HG02623 (cell line): ENCODE measurements at regions not wholly inside any gene's neighbourhood (a gene's known extent, or its start where the extent isn't known, plus 50 kb on each side); places are given as distances from the start of the nearest gene placed in this dataset.

ENCODE experiments used
- ATAC-seq: cut with Tn5 transposase; IDR thresholded peaks from one replicate; pipeline ENCODE4 v1.9.1; 2021; ENCODE audit warnings: moderate library complexity; ENCODE audit not compliant: unreplicated experiment

- no peak for ATAC-seq
Measured at GRCh38 chr5:123755653-123756317, 243.8 kb downstream of the CSNK1G3 start.

- ATAC-seq, result no peak
Measured at GRCh38 chr5:123754908-123755307, 242.9 kb downstream of the CSNK1G3 start.

DNA sequence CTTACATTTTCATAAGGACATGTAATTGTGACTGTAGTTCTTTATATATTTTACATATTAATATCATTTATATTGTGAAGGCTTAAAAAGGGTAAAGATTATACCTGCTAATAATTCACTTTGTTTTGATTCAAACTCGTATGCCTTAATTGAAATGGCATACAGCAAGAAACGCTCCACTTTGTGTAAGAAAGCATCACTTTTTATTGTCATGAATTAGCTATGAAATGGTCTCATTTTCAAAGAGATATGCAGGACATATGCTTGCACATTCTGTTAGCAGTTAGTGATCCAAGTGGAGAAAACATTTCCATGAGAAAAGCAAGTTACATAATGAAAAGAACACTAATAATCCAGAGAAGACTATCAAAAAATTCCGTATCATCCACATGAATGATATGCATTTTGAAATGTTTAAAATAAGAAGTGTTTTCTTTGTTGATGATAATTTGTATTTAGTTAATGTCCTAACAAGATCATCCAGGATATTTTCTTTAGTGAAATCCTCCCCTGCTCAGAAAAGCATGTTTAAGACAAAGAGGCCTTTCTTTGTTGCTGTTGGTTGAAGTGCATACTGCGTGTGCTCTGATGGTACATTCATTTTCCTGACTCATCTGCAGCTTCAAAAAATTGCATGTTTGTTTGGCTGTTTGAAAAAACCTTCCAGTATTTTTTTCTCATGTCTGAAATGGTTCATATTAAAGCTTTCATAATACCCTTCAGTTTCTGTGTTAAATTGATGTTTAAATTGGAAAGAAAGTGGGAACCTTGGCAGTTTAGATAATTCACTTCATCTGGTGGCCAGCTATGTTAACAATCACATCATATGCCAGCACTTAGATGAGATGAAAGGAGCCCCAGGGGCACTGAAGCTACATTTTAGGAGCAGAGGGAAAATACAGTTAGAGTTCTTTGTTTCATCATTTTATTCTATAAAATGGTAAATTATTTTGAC lies 242.2 kb downstream of the CSNK1G3 start:
- ATAC-seq, result no peak

- no peak for ATAC-seq
Measured at GRCh38 chr5:123753180-123753936, 241.4 kb downstream of the CSNK1G3 start.

DNA sequence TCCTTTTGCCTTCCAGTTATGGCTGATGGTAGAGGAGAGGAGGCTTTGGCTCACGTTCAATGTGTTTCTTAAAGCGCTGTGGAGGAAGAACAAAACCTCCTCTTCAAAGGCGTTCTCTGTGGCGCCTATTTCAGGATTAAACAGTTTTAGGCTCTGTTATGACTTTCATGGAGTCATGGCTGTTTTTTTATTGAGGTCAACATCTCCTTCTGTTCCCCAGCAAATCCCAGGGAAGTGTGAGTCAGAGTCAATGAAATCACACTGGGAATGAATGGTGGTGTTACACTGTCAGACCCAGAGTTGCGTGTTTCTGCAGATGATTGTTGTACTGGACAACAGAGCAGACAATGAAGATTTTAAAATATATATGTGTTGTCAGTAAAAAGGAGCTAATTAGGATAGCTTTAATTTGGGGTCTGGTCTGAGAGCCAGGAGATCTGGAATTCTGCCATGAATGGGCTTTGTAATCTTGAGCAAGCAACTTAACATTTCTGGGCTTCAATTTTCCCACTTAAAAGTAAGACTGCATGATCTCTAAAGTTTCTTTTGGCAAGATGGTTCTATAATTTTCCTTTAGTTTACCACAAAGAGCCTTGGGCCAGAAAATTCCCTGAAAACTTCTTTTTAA lies 240.7 kb downstream of the CSNK1G3 start:
- ATAC-seq, result no peak

- no peak for ATAC-seq
Measured at GRCh38 chr5:123751670-123752069, 239.7 kb downstream of the CSNK1G3 start.

GRCh38 chr5:123748239-123748638 lies 236.3 kb downstream of the CSNK1G3 start:
- ATAC-seq, result no peak

GRCh38 chr5:123746683-123747360 lies 234.8 kb downstream of the CSNK1G3 start:
- ATAC-seq, result no peak

- ATAC-seq, result no peak
Measured at GRCh38 chr5:123743990-123744583, 232.1 kb downstream of the CSNK1G3 start.

DNA sequence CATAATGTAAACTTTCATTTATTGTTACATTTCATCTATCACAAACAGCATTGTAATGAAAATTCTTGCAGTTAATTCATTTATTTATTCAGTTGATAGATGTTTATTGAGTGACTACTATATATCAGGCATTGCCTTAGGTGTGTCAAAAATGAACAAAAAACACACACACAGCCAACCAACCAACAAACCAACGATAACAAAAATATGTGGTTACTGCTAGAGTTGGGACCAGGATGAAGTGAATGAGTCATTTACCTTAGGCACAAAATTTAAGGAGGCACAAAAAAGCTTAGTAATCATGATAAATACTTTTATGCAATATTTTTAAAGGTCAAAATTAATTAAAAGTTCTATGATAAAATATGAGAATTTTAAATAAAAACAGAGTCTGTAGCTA lies 223.4 kb downstream of the CSNK1G3 start:
- no peak for ATAC-seq

- no peak for ATAC-seq
Measured at GRCh38 chr5:123732257-123732656, 220.3 kb downstream of the CSNK1G3 start.

DNA sequence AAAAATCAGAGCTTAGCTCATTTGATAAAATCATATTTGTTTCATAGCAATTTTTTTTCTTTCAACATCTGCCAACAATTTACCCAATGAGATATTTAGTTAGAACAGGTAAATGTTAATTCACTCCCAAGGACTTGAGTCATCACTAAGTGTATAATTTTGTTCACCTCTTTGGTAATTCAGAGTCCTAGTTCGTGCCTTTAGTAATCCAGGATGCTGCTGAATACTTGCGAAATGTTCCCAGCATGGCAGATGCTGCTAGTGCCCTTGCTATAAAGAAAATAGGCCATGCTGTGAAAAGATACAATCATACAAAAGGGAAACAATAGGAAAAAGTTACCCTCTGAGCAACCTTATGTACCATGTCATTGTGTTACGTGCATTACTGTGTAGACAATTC lies 210.5 kb downstream of the CSNK1G3 start:
- ATAC-seq, result no peak

- no peak for ATAC-seq
Measured at GRCh38 chr5:123721675-123722276, 209.8 kb downstream of the CSNK1G3 start.

DNA sequence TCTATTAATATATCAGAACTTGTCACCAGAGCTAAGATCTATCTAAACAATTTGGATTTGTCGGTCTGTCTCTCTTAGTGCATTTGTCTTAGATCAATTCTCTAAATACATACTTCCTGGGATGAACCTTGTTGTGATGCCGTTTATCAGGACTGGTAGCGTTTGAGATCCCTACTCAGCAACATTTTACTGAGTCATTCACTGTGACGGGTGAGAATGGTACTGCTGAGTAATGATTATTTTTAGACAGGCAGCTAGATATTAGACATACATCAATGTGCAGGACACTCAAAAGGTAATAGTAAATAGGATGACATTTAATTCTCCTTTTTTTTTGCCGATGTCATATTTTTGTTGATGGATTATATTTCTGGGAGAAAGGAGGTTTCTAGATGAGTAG lies 209.0 kb downstream of the CSNK1G3 start:
- ATAC-seq, result no peak

- no peak for ATAC-seq
Measured at GRCh38 chr5:123720339-123720738, 208.4 kb downstream of the CSNK1G3 start.

DNA sequence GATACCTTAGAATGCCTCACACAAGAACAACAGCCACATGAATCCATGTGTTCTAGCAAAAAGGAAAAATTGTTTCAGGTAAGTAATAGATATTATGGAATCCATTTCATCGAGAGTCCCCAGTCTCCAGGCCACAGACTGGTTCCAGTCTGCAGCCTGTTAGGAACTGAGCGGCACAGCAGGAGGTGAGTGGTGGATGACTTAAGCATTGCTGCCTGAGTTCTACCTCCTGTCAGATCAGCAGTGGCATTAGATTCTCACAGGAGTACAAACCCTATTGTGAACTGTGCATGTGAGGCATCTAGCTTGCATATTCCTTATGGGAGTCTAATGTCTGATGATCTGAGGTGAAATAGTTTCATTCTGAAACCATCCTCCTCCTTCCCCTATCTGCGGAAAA lies 207.0 kb downstream of the CSNK1G3 start:
- ATAC-seq, result no peak

- no peak for ATAC-seq
Measured at GRCh38 chr5:123718238-123718637, 206.3 kb downstream of the CSNK1G3 start.

- no peak for ATAC-seq
Measured at GRCh38 chr5:123717139-123717538, 205.2 kb downstream of the CSNK1G3 start.

GRCh38 chr5:123710031-123710430 lies 198.1 kb downstream of the CSNK1G3 start:
- ATAC-seq, result no peak

GRCh38 chr5:123709422-123709821 lies 197.4 kb downstream of the CSNK1G3 start:
- no peak for ATAC-seq
